ENCODE measurements at regions not wholly inside any gene's neighbourhood (a gene's known extent, or its start where the extent isn't known, plus 50 kb on each side); places are given as distances from the start of the nearest gene placed in this dataset.

DNA sequence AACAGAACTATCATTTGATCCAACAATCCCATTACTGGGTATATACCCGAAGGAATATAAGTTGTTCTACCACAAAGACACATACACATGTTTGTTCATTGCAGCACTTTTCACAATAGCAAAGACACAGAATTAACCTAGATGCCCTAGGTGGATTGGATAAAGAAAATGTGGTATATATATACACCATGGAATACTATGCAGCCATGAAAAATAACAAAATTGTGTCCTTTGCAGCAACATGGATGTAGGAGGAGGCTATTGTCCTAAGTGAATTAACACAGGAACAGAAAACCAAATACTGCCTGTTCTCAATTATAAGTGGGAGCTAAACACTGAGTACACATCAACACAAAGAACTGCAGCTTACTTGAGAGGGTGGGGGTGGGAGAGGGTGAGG lies 142.5 kb downstream of the IL20RB start:
- peaks cover 6% of the 10 kb centered on the region for H3K27me3 Mint-ChIP-seq
- no peak overlapping the region for H3K27ac Mint-ChIP-seq
- intact Hi-C loops (cut with micrococcal nuclease): no loop called here
- POLR2A ChIA-PET: no interaction called here
- no peaks in the 10 kb centered on the region for H3K9me3 Mint-ChIP-seq
- no peak for TF ChIP-seq CTCF (IDR thresholded peaks at IDR 0.05)
- H3K4me1 Mint-ChIP-seq (ENCODE audit: low read depth): no peaks in the 10 kb centered on the region
- no peaks in the 10 kb centered on the region for H3K36me3 Mint-ChIP-seq (ENCODE audit: low read depth)
- CTCF ChIA-PET: interaction anchor here (1.1 to 1.9 kb wide), 2 partner anchors 10 to 68 kb away, joined by 5 to 8 read pairs; no protein-coding TSS in a partner anchor
- ATAC-seq (no peak), DNase-seq (no peak)
- no peak overlapping the region for H3K4me3 Mint-ChIP-seq

- Mint-ChIP-seq H3K36me3 (ENCODE audit: low read depth) (no peaks in the 10 kb centered on the region), H3K9me3 (no peaks in the 10 kb centered on the region), H3K4me1 (ENCODE audit: low read depth) (no peaks in the 10 kb centered on the region), H3K4me3 (no peak overlapping the region), H3K27me3 (peaks cover 8% of the 10 kb centered on the region), H3K27ac (no peak overlapping the region)
- DNase-seq (no peak), ATAC-seq (no peak)
- intact Hi-C loops (cut with micrococcal nuclease): no loop called here
- no peak for TF ChIP-seq CTCF (IDR thresholded peaks at IDR 0.05)
- POLR2A ChIA-PET: no interaction called here
- CTCF ChIA-PET: interaction anchor here (0.7 kb wide), 1 partner anchor 12 kb away, joined by 3 read pairs; no protein-coding TSS in a partner anchor
Observed at GRCh38 chr3:137103739-137104138, 146.0 kb downstream of the IL20RB start.

- DNase-seq: peak; percentile 13
Observed at GRCh38 chr3:137105277-137105977, 147.6 kb downstream of the IL20RB start.

DNA sequence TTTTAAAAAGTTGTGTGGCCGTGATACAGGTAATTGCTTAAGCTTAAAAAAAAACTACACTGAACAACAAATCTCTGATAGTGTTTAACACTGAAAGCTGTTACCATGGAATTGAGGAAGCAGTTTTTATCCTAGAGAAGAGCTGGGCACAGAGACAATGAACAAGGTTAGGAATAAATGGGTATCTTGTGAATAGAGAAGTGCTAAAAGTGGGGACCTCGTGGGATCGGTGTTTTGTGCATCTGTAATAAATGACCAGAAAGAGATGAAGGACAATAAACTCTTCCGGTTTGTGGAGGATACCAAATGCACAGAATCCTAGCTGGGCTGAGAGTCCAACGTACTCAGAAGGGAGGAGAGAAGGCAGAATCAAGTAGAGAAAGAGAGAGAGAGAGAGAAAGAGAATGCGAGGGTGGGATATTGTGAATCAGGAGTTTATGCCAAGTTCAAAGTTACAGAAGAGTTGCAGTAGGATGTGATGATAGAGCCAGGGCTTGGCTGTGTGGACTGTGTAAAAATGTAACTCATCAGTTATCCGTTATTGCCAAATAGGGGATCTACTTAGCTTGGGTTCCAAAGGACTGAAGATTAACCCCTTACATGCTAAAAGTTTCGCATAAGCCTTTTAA lies 148.9 kb downstream of the IL20RB start:
- Mint-ChIP-seq H3K27me3 (peaks cover 8% of the 10 kb centered on the region), H3K9me3 (no peaks in the 10 kb centered on the region), H3K27ac (no peak overlapping the region), H3K36me3 (ENCODE audit: low read depth) (no peaks in the 10 kb centered on the region), H3K4me3 (no peak overlapping the region), H3K4me1 (ENCODE audit: low read depth) (no peaks in the 10 kb centered on the region)
- intact Hi-C loops (cut with micrococcal nuclease): loop anchor here (5.0 kb wide), 1 partner anchor 841 kb away; no protein-coding TSS in a partner anchor
- DNase-seq: no peak
- POLR2A ChIA-PET: no interaction called here
- TF ChIP-seq CTCF (IDR thresholded peaks at IDR 0.05): no peak
- CTCF ChIA-PET: interaction anchor here (0.6 to 3.9 kb wide), 15 partner anchors 10 to 946 kb away, joined by 3 to 22 read pairs (median 6); no protein-coding TSS in a partner anchor
- no peak for ATAC-seq

More at GRCh38 chr3:137105277-137105977, 147.6 kb downstream of the IL20RB start:
- intact Hi-C loops (cut with micrococcal nuclease): loop anchor here (5.0 kb wide), 1 partner anchor 842 kb away; no protein-coding TSS in a partner anchor
- POLR2A ChIA-PET: no interaction called here
- peak; percentile 80 for TF ChIP-seq CTCF (IDR thresholded peaks at IDR 0.05)
- Mint-ChIP-seq H3K4me1 (ENCODE audit: low read depth) (no peaks in the 10 kb centered on the region), H3K9me3 (no peaks in the 10 kb centered on the region), H3K27ac (no peak overlapping the region), H3K36me3 (ENCODE audit: low read depth) (no peaks in the 10 kb centered on the region), H3K4me3 (no peak overlapping the region), H3K27me3 (peaks cover 8% of the 10 kb centered on the region)
- ATAC-seq: no peak
- CTCF ChIA-PET: interaction anchor here (0.7 to 3.9 kb wide), 17 partner anchors 9 to 947 kb away, joined by 3 to 22 read pairs (median 5); no protein-coding TSS in a partner anchor
